Peyer's patch (tissue), 4 donors: ENCODE measurements at regions not wholly inside any gene's neighbourhood (a gene's known extent, or its start where the extent isn't known, plus 50 kb on each side); places are given as distances from the start of the nearest gene placed in this dataset.

Experiments used
- POLR2A ChIP-seq, 2 donors: fragments of 450-650 bp; IDR thresholded peaks; one replicate each; pipeline ENCODE4 v1.5.1; 2017; ENCODE audit warnings: antibody characterized with exemption in 2 of 2, mild to moderate bottlenecking in 2 of 2, moderate library complexity in 2 of 2
- TF ChIP-seq, protein P1 (sequence below), 6 experiments: fragments of 450-650 bp in 4 of 6; fragments of 200-600 bp in 2 of 6; sonication (generic) in 1 of 6; IDR thresholded peaks; one replicate each; pipeline ENCODE4 v1.5.1; 2017 to 2019; ENCODE audit warnings: antibody characterized with exemption in 6 of 6, mild to moderate bottlenecking in 3 of 6, moderate library complexity in 1 of 6

DNA sequence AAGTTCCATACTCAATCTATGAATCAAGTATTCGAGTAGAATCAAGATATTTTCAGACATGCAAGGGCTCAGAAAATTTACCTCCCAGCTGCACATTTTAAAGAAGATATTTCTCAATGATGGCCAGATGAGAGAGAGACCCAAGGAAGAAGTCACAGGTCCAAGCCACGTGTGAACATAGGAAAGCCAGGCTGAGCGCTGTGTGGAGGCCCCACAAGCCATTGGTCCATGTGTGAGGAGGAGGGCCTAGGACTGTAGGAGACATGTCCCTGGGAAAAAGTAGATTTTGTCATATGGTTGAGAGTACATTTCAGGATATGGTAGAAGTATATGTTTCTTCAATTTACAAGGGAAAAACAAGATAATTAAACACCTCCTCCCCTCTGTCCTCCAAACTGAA, 115.8 kb upstream of the RPS23 start:
- TF ChIP-seq, protein P1, sequence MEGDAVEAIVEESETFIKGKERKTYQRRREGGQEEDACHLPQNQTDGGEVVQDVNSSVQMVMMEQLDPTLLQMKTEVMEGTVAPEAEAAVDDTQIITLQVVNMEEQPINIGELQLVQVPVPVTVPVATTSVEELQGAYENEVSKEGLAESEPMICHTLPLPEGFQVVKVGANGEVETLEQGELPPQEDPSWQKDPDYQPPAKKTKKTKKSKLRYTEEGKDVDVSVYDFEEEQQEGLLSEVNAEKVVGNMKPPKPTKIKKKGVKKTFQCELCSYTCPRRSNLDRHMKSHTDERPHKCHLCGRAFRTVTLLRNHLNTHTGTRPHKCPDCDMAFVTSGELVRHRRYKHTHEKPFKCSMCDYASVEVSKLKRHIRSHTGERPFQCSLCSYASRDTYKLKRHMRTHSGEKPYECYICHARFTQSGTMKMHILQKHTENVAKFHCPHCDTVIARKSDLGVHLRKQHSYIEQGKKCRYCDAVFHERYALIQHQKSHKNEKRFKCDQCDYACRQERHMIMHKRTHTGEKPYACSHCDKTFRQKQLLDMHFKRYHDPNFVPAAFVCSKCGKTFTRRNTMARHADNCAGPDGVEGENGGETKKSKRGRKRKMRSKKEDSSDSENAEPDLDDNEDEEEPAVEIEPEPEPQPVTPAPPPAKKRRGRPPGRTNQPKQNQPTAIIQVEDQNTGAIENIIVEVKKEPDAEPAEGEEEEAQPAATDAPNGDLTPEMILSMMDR (IDR thresholded peaks at IDR 0.05), result no peak
- no peak for TF ChIP-seq POLR2A (IDR thresholded peaks at IDR 0.05)
